Coronary artery (tissue), 2 donors: ENCODE measurements at regions not wholly inside any gene's neighbourhood (a gene's known extent, or its start where the extent isn't known, plus 50 kb on each side); places are given as distances from the start of the nearest gene placed in this dataset.

Experiments used
- DNase-seq: peaks from one replicate; pipeline ENCODE4 v3.0.0-alpha.2; 2017; ENCODE audit warnings: low spot score
- H3K27ac ChIP-seq, 2 donors: fragments of 200-600 bp; sonication (generic); one replicate each; pipeline ENCODE4 v1.5.1; 2016 to 2019
- H3K4me3 ChIP-seq: fragments of 200-600 bp; sonication (generic); 2 replicates; pipeline ENCODE4 v1.5.1; 2016; ENCODE audit warnings: mild to moderate bottlenecking, moderate library complexity
- CTCF ChIP-seq: fragments of 200-600 bp; sonication (generic); IDR thresholded peaks from one replicate; pipeline ENCODE4 v1.5.1; 2019; ENCODE audit warnings: antibody characterized with exemption

- TF ChIP-seq CTCF: no peak
- Histone ChIP-seq H3K4me3 (no peak overlapping the region), H3K27ac (no peak overlapping the region)
- DNase-seq: no peak
Observed at GRCh38 chr5:21694567-21694966, 1158.6 kb downstream of the CDH12 start.

GRCh38 chr5:21693591-21693990 lies 1159.6 kb downstream of the CDH12 start:
- Histone ChIP-seq H3K27ac (no peak overlapping the region), H3K4me3 (no peak overlapping the region)
- no peak for DNase-seq
- TF ChIP-seq CTCF: no peak

GRCh38 chr5:21689587-21689986 lies 1163.6 kb downstream of the CDH12 start:
- H3K4me3 ChIP-seq: no peak overlapping the region
- no peak overlapping the region for H3K27ac ChIP-seq
- no peak for DNase-seq
- TF ChIP-seq CTCF: no peak

- Histone ChIP-seq H3K4me3 (no peak overlapping the region), H3K27ac (no peak overlapping the region)
- no peak for DNase-seq
- TF ChIP-seq CTCF: no peak
Observed at GRCh38 chr5:21688655-21689054, 1164.5 kb downstream of the CDH12 start.

GRCh38 chr5:21687621-21688020 lies 1165.5 kb downstream of the CDH12 start:
- no peak for TF ChIP-seq CTCF
- no peak overlapping the region for H3K27ac ChIP-seq
- DNase-seq: no peak
- no peak overlapping the region for H3K4me3 ChIP-seq

- TF ChIP-seq CTCF: no peak
- Histone ChIP-seq H3K27ac (no peak overlapping the region), H3K4me3 (no peak overlapping the region)
- no peak for DNase-seq
Observed at GRCh38 chr5:21686706-21687105, 1166.4 kb downstream of the CDH12 start.

GRCh38 chr5:21685522-21685921 lies 1167.6 kb downstream of the CDH12 start:
- TF ChIP-seq CTCF: no peak
- Histone ChIP-seq H3K27ac (no peak overlapping the region), H3K4me3 (no peak overlapping the region)
- no peak for DNase-seq
